ENCODE measurements at regions not wholly inside any gene's neighbourhood (a gene's known extent, or its start where the extent isn't known, plus 50 kb on each side); places are given as distances from the start of the nearest gene placed in this dataset.

- Histone ChIP-seq H3K4me3 (ENCODE audit: low read depth in 1 of 2, low read length in 2 of 2) (no peak overlapping the region), H3K4me1 (ENCODE audit: control insufficient read depth in 1 of 2, insufficient read depth in 2 of 2, low read length in 2 of 2) (peaks cover 6% of the 10 kb centered on the region in 2 donors), H3K27me3 (ENCODE audit: control insufficient read depth in 1 of 2, insufficient read depth in 2 of 2, low read length in 2 of 2) (no peaks in the 10 kb centered on the region), H3K9me3 (ENCODE audit: control insufficient read depth in 1 of 2, low read length in 2 of 2) (no peaks in the 10 kb centered on the region), H3K9ac (ENCODE audit: low read depth in 1 of 2, low read length in 2 of 2) (no peak overlapping the region), H3K36me3 (ENCODE audit: control insufficient read depth in 1 of 2, insufficient read depth in 2 of 2, low read length in 2 of 2) (no peaks in the 10 kb centered on the region), H3K27ac (ENCODE audit: low read depth, low read length) (no peak overlapping the region)
Measured at GRCh38 chr1:185368313-185368855, 51.3 kb upstream of the IVNS1ABP start.

GRCh38 chr1:185367218-185367617 is 50.2 kb upstream of the IVNS1ABP start:
- H3K9ac ChIP-seq (ENCODE audit: low read depth in 1 of 2, low read length in 2 of 2): no peak overlapping the region
- no peak overlapping the region for H3K27ac ChIP-seq (ENCODE audit: low read depth, low read length)
- no peaks in the 10 kb centered on the region for H3K36me3 ChIP-seq (ENCODE audit: control insufficient read depth in 1 of 2, insufficient read depth in 2 of 2, low read length in 2 of 2)
- H3K4me1 ChIP-seq (ENCODE audit: control insufficient read depth in 1 of 2, insufficient read depth in 2 of 2, low read length in 2 of 2): peaks cover 6% of the 10 kb centered on the region in 2 donors
- H3K4me3 ChIP-seq (ENCODE audit: low read depth in 1 of 2, low read length in 2 of 2): no peak overlapping the region
- no peaks in the 10 kb centered on the region for H3K27me3 ChIP-seq (ENCODE audit: control insufficient read depth in 1 of 2, insufficient read depth in 2 of 2, low read length in 2 of 2)
- H3K9me3 ChIP-seq (ENCODE audit: control insufficient read depth in 1 of 2, low read length in 2 of 2): no peaks in the 10 kb centered on the region
